ENCODE measurements at regions not wholly inside any gene's neighbourhood (a gene's known extent, or its start where the extent isn't known, plus 50 kb on each side); places are given as distances from the start of the nearest gene placed in this dataset.

DNA sequence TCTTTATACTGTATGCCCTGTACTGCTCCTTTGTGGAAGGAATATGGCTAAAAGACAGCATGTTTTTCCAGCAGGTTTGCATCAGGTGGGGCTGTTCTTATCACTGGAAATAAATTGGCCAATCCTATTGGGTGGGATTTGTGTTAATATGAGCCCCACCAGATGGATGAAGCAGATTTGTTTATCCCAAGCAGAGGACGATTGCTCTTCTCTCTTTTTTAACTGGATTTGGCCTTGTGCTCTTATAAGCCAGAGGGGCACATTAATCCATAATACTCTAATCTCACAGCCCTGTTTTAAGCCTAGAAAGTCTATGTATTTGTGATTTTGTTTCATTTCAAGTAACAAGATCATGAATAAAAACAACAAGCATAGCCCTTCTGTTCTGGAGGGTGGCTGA lies 240.1 kb upstream of the ADARB2 start:
- Histone ChIP-seq H3K4ac (ENCODE audit: low read depth, low read length) (no peak overlapping the region), H3K27me3 (ENCODE audit: control insufficient read depth, insufficient read depth, low read length) (no peaks in the 10 kb centered on the region), H3K9me1 (ENCODE audit: insufficient read depth, low read length) (no peaks in the 10 kb centered on the region), H2AK9ac (replicated peaks; ENCODE audit: low read depth, low read length, poor library complexity) (no peak overlapping the region), H2BK5ac (ENCODE audit: low read depth, low read length, poor library complexity, severe bottlenecking) (no peak overlapping the region), H4K20me1 (ENCODE audit: insufficient read depth, low read length) (no peaks in the 10 kb centered on the region), H3K27ac (ENCODE audit: insufficient read depth, low read length) (no peak overlapping the region), H3K14ac (replicated peaks; ENCODE audit: low read depth, low read length) (no peak overlapping the region), H3K4me1 (ENCODE audit: control insufficient read depth, insufficient read depth, low read length) (no peaks in the 10 kb centered on the region), H2BK20ac (ENCODE audit: low read depth, low read length) (no peak overlapping the region), H2AFZ (replicated peaks; ENCODE audit: low read length, poor library complexity) (no peak overlapping the region), H3K4me2 (ENCODE audit: low read depth, low read length) (no peak overlapping the region), H3K23ac (ENCODE audit: low read depth, low read length) (no peak overlapping the region), H3K56ac (ENCODE audit: extremely low read depth, insufficient read depth, low read length) (no peak overlapping the region), H2AK5ac (ENCODE audit: low read depth, low read length) (no peak overlapping the region), H3K9ac (ENCODE audit: low read depth, low read length) (no peak overlapping the region), H3K9me3 (ENCODE audit: control insufficient read depth, insufficient read depth, low read length) (peaks cover 19% of the 10 kb centered on the region), H3K79me1 (ENCODE audit: low read depth in 1 of 2, low read length in 2 of 2) (no peaks in the 10 kb centered on the region), H3K4me3 (ENCODE audit: insufficient read depth, low read depth, low read length) (no peak overlapping the region), H4K8ac (ENCODE audit: low read depth in 2 of 2, low read length in 2 of 2) (no peak overlapping the region), H3K36me3 (ENCODE audit: control insufficient read depth, insufficient read depth, low read length) (no peaks in the 10 kb centered on the region), H2BK120ac (ENCODE audit: low read depth, low read length) (no peak overlapping the region), H4K5ac (ENCODE audit: low read depth, low read length) (no peak overlapping the region), H2BK15ac (ENCODE audit: low read depth, low read length) (no peak overlapping the region), H4K91ac (ENCODE audit: insufficient read depth, low read depth, low read length) (no peak overlapping the region), H3K18ac (ENCODE audit: low read depth, low read length) (no peak overlapping the region)
- CTCF ChIA-PET = no interaction called here
- POLR2A ChIA-PET (ENCODE audit: unreplicated experiment) = no interaction called here
- BruUV-seq (replicated peaks) = no TSS peak
- WGBS, 2 experiments (ENCODE audit: extremely low coverage in 2 of 2, insufficient read length in 1 of 2) = no CpG with 5 or more reads among the region's 1 CpG
- ATAC-seq (ENCODE audit: low read depth) = no peak
- dilution Hi-C loops (cut with HindIII; ENCODE audit: low sequenced_read_pairs, unreplicated experiment) (no loop called here), in situ Hi-C loops (cut with MboI; ENCODE audit: low sequenced_read_pairs) (no loop called here), intact Hi-C loops (cut with micrococcal nuclease) (no loop called here)
- no peak for DNase-seq
- no peak for TF ChIP-seq BHLHE40 (IDR thresholded peaks at IDR 0.05; ENCODE audit: low read depth, low read length)
- TF ChIP-seq CEBPB (IDR thresholded peaks at IDR 0.05; ENCODE audit: low read depth, low read length) = no peak
- no peak for TF ChIP-seq CHD1 (IDR thresholded peaks at IDR 0.05; ENCODE audit: low read depth, low read length)
- no peak for TF ChIP-seq MAFK (IDR thresholded peaks at IDR 0.05; ENCODE audit: low read depth, low read length)
- TF ChIP-seq FOS (IDR thresholded peaks at IDR 0.05; ENCODE audit: low read depth, low read length) = no peak
- no peak for TF ChIP-seq RFX5 (IDR thresholded peaks at IDR 0.05; ENCODE audit: low read depth, low read length)
- TF ChIP-seq, protein P1, sequence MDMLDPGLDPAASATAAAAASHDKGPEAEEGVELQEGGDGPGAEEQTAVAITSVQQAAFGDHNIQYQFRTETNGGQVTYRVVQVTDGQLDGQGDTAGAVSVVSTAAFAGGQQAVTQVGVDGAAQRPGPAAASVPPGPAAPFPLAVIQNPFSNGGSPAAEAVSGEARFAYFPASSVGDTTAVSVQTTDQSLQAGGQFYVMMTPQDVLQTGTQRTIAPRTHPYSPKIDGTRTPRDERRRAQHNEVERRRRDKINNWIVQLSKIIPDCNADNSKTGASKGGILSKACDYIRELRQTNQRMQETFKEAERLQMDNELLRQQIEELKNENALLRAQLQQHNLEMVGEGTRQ (IDR thresholded peaks at IDR 0.05; ENCODE audit: low read depth, low read length) = no peak
- no peak for TF ChIP-seq MAZ (IDR thresholded peaks at IDR 0.05; ENCODE audit: borderline replicate concordance, low read depth, low read length)
- TF ChIP-seq NFE2L2 (IDR thresholded peaks at IDR 0.05; ENCODE audit: low read depth, low read length) = no peak
- TF ChIP-seq POLR2A (IDR thresholded peaks at IDR 0.05; ENCODE audit: low read depth, low read length) = no peak
- no peak for TF ChIP-seq SMC3 (IDR thresholded peaks at IDR 0.05; ENCODE audit: low read depth, low read length)
- no peak for TF ChIP-seq RAD21 (IDR thresholded peaks at IDR 0.05; ENCODE audit: low read length)
- TF ChIP-seq, protein P2, sequence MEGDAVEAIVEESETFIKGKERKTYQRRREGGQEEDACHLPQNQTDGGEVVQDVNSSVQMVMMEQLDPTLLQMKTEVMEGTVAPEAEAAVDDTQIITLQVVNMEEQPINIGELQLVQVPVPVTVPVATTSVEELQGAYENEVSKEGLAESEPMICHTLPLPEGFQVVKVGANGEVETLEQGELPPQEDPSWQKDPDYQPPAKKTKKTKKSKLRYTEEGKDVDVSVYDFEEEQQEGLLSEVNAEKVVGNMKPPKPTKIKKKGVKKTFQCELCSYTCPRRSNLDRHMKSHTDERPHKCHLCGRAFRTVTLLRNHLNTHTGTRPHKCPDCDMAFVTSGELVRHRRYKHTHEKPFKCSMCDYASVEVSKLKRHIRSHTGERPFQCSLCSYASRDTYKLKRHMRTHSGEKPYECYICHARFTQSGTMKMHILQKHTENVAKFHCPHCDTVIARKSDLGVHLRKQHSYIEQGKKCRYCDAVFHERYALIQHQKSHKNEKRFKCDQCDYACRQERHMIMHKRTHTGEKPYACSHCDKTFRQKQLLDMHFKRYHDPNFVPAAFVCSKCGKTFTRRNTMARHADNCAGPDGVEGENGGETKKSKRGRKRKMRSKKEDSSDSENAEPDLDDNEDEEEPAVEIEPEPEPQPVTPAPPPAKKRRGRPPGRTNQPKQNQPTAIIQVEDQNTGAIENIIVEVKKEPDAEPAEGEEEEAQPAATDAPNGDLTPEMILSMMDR (conservative IDR thresholded peaks at IDR 0.05; ENCODE audit: low read depth, low read length) = no peak
- TF ChIP-seq MXI1 (IDR thresholded peaks at IDR 0.05; ENCODE audit: borderline replicate concordance, low read depth, low read length) = no peak
- TF ChIP-seq, protein P3, sequence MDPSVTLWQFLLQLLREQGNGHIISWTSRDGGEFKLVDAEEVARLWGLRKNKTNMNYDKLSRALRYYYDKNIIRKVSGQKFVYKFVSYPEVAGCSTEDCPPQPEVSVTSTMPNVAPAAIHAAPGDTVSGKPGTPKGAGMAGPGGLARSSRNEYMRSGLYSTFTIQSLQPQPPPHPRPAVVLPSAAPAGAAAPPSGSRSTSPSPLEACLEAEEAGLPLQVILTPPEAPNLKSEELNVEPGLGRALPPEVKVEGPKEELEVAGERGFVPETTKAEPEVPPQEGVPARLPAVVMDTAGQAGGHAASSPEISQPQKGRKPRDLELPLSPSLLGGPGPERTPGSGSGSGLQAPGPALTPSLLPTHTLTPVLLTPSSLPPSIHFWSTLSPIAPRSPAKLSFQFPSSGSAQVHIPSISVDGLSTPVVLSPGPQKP (IDR thresholded peaks at IDR 0.05; ENCODE audit: borderline replicate concordance, low read depth, low read length) = no peak
- TF ChIP-seq RCOR1 (IDR thresholded peaks at IDR 0.05; ENCODE audit: insufficient replicate concordance, low read length) = no peak
